Keratinocyte (primary cell): ENCODE measurements at regions not wholly inside any gene's neighbourhood (a gene's known extent, or its start where the extent isn't known, plus 50 kb on each side); places are given as distances from the start of the nearest gene placed in this dataset.

Experiments used
- DNase-seq: peaks from one replicate; pipeline ENCODE4 v3.0.0-alpha.2; 2011; ENCODE audit warnings: low read depth, missing footprints, low spot score
- FAIRE-seq: peaks from 2 replicates; lab custom pipeline; 2011; peaks lifted over from hg19 to GRCh38; lab: Jason Lieb, UNC
- H2AFZ ChIP-seq: 2 replicates; pipeline ENCODE4 v1.6.0; 2012; ENCODE audit warnings: low read length, control low read depth, inconsistent platforms; ENCODE audit not compliant: control insufficient read depth
- H3K27ac ChIP-seq: 2 replicates; pipeline ENCODE4 v1.5.1; 2011; ENCODE audit warnings: low read length; ENCODE audit not compliant: control insufficient read depth, insufficient read depth
- H3K27me3 ChIP-seq: 3 replicates; pipeline ENCODE4 v1.6.0; 2011; ENCODE audit warnings: low read length; ENCODE audit not compliant: control insufficient read depth, insufficient read depth; ENCODE audit errors: extremely low read depth
- H3K36me3 ChIP-seq, 2 experiments: 2 replicates in 1 of 2; 3 replicates in 1 of 2; pipeline ENCODE4 v1.5.1; 2011; ENCODE audit warnings: low read length in 2 of 2, mild to moderate bottlenecking in 1 of 2; ENCODE audit not compliant: control insufficient read depth in 2 of 2, insufficient read depth in 2 of 2; ENCODE audit errors: extremely low read depth in 1 of 2
- H3K4me1 ChIP-seq: 3 replicates; pipeline ENCODE4 v1.5.1; 2011; ENCODE audit warnings: low read length; ENCODE audit not compliant: control insufficient read depth, insufficient read depth; ENCODE audit errors: extremely low read depth
- H3K4me2 ChIP-seq: 3 replicates; pipeline ENCODE4 v1.6.0; 2011; ENCODE audit warnings: low read depth, low read length; ENCODE audit not compliant: control insufficient read depth, insufficient read depth; ENCODE audit errors: extremely low read depth
- H3K4me3 ChIP-seq, 3 experiments: fragments of 200-600 bp in 1 of 3; sonication (generic) in 1 of 3; 2 replicates in 2 of 3; 3 replicates in 1 of 3; pipeline ENCODE4 v1.5.1; 2011 to 2016; ENCODE audit warnings: low read length in 3 of 3, mild to moderate bottlenecking in 3 of 3, control low read depth in 2 of 3, inconsistent platforms in 1 of 3, low read depth in 1 of 3, mixed read lengths in 1 of 3, mixed run types in 1 of 3, moderate library complexity in 1 of 3; ENCODE audit not compliant: control insufficient read depth in 2 of 3, insufficient read depth in 2 of 3; ENCODE audit errors: extremely low read depth in 1 of 3
- H3K79me2 ChIP-seq: 2 replicates; pipeline ENCODE4 v1.6.0; 2012; ENCODE audit warnings: low read length; ENCODE audit not compliant: control insufficient read depth, insufficient read depth
- H3K9ac ChIP-seq: 3 replicates; pipeline ENCODE4 v1.6.0; 2011; ENCODE audit warnings: low read length; ENCODE audit not compliant: control insufficient read depth, insufficient read depth; ENCODE audit errors: extremely low read depth
- H3K9me1 ChIP-seq: 3 replicates; pipeline ENCODE4 v1.6.0; 2011; ENCODE audit warnings: low read length; ENCODE audit not compliant: control insufficient read depth, insufficient read depth; ENCODE audit errors: extremely low read depth
- H3K9me3 ChIP-seq: 2 replicates; pipeline ENCODE4 v1.5.1; 2012; ENCODE audit warnings: low read depth, low read length; ENCODE audit not compliant: control insufficient read depth
- H4K20me1 ChIP-seq: 3 replicates; pipeline ENCODE4 v1.6.0; 2011; ENCODE audit warnings: low read length; ENCODE audit not compliant: control insufficient read depth, insufficient read depth; ENCODE audit errors: extremely low read depth
- EZH2 ChIP-seq: IDR thresholded peaks from one replicate; pipeline ENCODE4 v1.6.1; 2012; ENCODE audit warnings: inconsistent platforms, mild to moderate bottlenecking, low read length, moderate library complexity
- dilution Hi-C: fragments of 300-500 bp; cut with MboI; formaldehyde crosslinking; loops from one replicate; pipeline ENCODE4 v1.7.0; 2020; ENCODE audit warnings: low sequenced_read_pairs; ENCODE audit not compliant: extremely low pct_ligation_motif_present
- TF ChIP-seq, protein P1 (sequence below), 3 experiments: IDR thresholded peaks in 1 of 3; conservative IDR thresholded peaks in 1 of 3; optimal IDR thresholded peaks in 1 of 3; 2 replicates in 2 of 3; 3 replicates in 1 of 3; pipeline versions ENCODE3 to v1.5.1; 2011; ENCODE audit warnings: low read length in 3 of 3, mild to moderate bottlenecking in 3 of 3, moderate library complexity in 2 of 3, control low read depth in 1 of 3, inconsistent platforms in 1 of 3; ENCODE audit not compliant: insufficient read depth in 2 of 3; ENCODE audit errors: extremely low read depth in 1 of 3

- Histone ChIP-seq H2AFZ (no peak overlapping the region), H3K4me3 (no peak overlapping the region), H3K9me3 (no peaks in the 10 kb centered on the region), H3K4me1 (no peaks in the 10 kb centered on the region), H3K9me1 (no peaks in the 10 kb centered on the region), H3K36me3 (no peaks in the 10 kb centered on the region), H3K4me2 (no peak overlapping the region), H3K9ac (no peak overlapping the region), H3K27me3 (no peaks in the 10 kb centered on the region), H3K27ac (no peak overlapping the region), H3K79me2 (no peaks in the 10 kb centered on the region), H4K20me1 (no peaks in the 10 kb centered on the region)
- dilution Hi-C loops: no loop called here
- TF ChIP-seq EZH2: no peak
- no peak for DNase-seq
- no peak for FAIRE-seq
Measured at GRCh38 chr7:155992107-155992506, 179.8 kb upstream of the SHH start.

GRCh38 chr7:155991470-155991869 lies 179.2 kb upstream of the SHH start:
- dilution Hi-C loops: no loop called here
- peaks cover under 1% of the 10 kb centered on the region for H3K9me3 ChIP-seq
- FAIRE-seq: no peak

GRCh38 chr7:155988416-155988815 lies 176.2 kb upstream of the SHH start:
- H3K4me3 ChIP-seq: no peak overlapping the region
- no peaks in the 10 kb centered on the region for H3K27me3 ChIP-seq
- no peak overlapping the region for H3K9ac ChIP-seq
- dilution Hi-C loops: no loop called here
- no peaks in the 10 kb centered on the region for H4K20me1 ChIP-seq
- H3K27ac ChIP-seq: no peak overlapping the region
- H3K4me1 ChIP-seq: no peaks in the 10 kb centered on the region
- no peak overlapping the region for H3K4me2 ChIP-seq
- H2AFZ ChIP-seq: no peak overlapping the region
- no peaks in the 10 kb centered on the region for H3K36me3 ChIP-seq
- FAIRE-seq (no peak), DNase-seq (no peak)
- H3K9me1 ChIP-seq: no peaks in the 10 kb centered on the region
- TF ChIP-seq, protein P1, sequence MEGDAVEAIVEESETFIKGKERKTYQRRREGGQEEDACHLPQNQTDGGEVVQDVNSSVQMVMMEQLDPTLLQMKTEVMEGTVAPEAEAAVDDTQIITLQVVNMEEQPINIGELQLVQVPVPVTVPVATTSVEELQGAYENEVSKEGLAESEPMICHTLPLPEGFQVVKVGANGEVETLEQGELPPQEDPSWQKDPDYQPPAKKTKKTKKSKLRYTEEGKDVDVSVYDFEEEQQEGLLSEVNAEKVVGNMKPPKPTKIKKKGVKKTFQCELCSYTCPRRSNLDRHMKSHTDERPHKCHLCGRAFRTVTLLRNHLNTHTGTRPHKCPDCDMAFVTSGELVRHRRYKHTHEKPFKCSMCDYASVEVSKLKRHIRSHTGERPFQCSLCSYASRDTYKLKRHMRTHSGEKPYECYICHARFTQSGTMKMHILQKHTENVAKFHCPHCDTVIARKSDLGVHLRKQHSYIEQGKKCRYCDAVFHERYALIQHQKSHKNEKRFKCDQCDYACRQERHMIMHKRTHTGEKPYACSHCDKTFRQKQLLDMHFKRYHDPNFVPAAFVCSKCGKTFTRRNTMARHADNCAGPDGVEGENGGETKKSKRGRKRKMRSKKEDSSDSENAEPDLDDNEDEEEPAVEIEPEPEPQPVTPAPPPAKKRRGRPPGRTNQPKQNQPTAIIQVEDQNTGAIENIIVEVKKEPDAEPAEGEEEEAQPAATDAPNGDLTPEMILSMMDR (optimal IDR thresholded peaks at IDR 0.05 in 1 of 3, IDR thresholded peaks at IDR 0.05 in 1 of 3, conservative IDR thresholded peaks at IDR 0.05 in 1 of 3; ENCODE audit: extremely low read depth in 1 of 3, insufficient read depth in 2 of 3, low read length in 3 of 3): no peak
- TF ChIP-seq EZH2: no peak
- peaks cover 4% of the 10 kb centered on the region for H3K9me3 ChIP-seq
- no peaks in the 10 kb centered on the region for H3K79me2 ChIP-seq

More at GRCh38 chr7:155991470-155991869, 179.2 kb upstream of the SHH start:
- no peaks in the 10 kb centered on the region for H3K4me1 ChIP-seq
- H3K27me3 ChIP-seq: no peaks in the 10 kb centered on the region
- no peak overlapping the region for H3K4me2 ChIP-seq
- no peak for TF ChIP-seq EZH2
- H3K9me1 ChIP-seq: no peaks in the 10 kb centered on the region
- no peak overlapping the region for H3K4me3 ChIP-seq
- no peaks in the 10 kb centered on the region for H4K20me1 ChIP-seq
- H2AFZ ChIP-seq: no peak overlapping the region
- no peak for DNase-seq
- H3K9ac ChIP-seq: no peak overlapping the region
- H3K27ac ChIP-seq: no peak overlapping the region
- H3K36me3 ChIP-seq: no peaks in the 10 kb centered on the region
- H3K79me2 ChIP-seq: no peaks in the 10 kb centered on the region
